ENCODE measurements at regions not wholly inside any gene's neighbourhood (a gene's known extent, or its start where the extent isn't known, plus 50 kb on each side); places are given as distances from the start of the nearest gene placed in this dataset.
"Not testable (repeated sequence)": the region's sequence is repeated elsewhere in the genome, so short reads cannot be mapped to it uniquely, and the experiment has no call there.

DNA sequence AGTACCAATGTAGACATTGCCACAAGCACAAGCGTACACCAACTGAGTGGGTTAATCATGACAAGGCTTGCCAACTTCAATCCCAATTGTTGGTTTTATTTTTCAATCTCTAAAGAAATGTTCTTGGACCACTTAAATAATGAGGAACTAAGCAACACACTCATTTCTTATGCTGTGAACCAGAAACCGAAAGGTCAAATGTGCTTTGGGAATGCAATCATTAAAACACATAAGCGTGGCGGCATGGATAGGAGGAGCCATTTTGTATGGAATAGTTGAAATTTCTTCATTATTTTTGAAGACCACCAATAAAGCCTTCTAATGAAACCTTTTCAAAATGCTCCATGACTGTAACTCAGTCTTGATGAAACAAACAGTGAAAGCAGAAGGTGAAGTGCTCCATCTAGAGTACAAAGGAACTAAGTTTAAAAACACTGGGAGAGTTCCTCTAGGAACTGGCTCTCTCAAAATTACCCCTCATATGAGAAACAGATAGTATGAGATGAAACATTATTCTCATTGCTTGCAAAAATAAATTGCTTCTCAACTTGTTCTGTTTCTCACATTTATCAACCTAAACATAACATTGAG, 113.2 kb upstream of the CHST9 start:
- ATAC-seq (ENCODE audit: poor library complexity) (peak; percentile 67), DNase-seq (no peak)
- intact Hi-C loops (cut with DNase I), result loop anchor here (5.0 kb wide), 1 partner anchor 281 kb away; no protein-coding TSS in a partner anchor

DNA sequence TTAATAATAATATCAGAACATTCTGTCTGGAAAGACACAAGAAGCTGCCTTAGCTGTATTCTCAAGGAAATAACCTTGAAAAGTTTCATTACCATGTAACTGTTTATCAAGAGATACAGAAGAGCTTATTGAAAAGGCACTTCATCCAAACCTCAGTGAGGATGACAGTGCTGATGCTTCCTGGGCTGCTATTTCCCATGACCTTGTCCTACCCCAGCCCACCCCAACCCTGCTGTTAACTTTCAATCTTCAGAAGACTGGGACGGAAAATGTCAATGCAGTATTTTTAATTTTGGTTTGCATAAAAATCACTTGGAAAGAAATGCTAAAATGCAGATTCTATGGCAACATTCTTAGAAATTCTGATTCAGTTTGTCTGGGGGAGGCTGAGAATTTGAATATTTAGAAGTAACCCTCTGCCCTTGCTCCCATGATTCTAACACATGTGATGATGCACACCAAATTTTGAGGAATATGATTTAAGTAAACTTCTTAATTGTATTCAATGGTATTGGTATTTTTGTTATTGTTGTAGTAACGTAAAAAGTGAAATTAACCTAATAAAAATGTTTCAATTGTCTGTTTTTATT, 101.0 kb upstream of the CHST9 start:
- intact Hi-C loops (cut with DNase I); DNase-seq; ATAC-seq (ENCODE audit: poor library complexity): not testable (repeated sequence)

DNA sequence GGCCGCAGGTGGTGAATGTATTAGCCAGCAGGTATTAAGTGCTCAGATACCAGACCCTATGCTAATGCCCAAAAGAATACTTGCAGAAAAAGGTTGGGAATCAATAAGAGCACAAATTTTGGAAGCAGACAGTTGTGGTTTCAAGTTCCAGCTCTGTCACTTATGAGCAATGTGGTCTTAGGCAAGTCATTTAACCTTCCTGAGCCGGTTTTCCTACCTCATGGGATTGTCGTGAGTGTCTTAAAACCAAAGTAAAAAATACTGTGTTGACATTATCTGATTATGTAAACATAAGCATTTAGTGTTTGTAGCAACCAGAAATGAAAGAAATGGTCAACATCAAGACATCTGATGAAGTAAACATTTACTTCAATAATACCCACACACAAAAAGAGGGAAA, 93.0 kb upstream of the CHST9 start:
- ATAC-seq (ENCODE audit: poor library complexity) (no peak), DNase-seq (no peak)
- intact Hi-C loops (cut with DNase I), result no loop called here

GRCh38 chr18:27277554-27277953, 92.4 kb upstream of the CHST9 start:
- DNase-seq (no peak), ATAC-seq (ENCODE audit: poor library complexity) (no peak)
- intact Hi-C loops (cut with DNase I), result no loop called here

- ATAC-seq (ENCODE audit: poor library complexity) (no peak), DNase-seq (no peak)
- intact Hi-C loops (cut with DNase I), result no loop called here
Measured at GRCh38 chr18:27276886-27277285, 91.8 kb upstream of the CHST9 start.

DNA sequence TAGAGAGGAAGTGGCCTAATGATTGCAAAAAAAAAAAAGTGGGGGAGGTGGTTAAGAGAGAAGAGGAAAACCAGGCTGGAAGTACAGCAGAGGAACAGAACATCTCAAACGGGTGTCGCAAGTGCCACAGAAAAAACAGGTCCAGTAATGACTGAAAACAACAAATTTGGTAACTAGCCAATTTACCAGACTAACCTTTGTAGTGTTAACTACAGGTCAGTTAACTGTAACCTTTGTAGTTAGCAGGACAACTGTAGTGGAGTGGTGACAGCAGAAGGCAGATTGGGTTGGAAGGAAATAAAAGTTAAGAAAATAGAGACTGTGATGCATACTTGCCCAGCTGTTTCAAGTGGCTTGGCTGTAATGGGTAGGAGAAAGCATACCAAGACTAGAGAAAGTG, 91.4 kb upstream of the CHST9 start:
- ATAC-seq (ENCODE audit: poor library complexity) (no peak), DNase-seq (no peak)
- intact Hi-C loops (cut with DNase I), result no loop called here

- intact Hi-C loops (cut with DNase I), result no loop called here
- no peak for ATAC-seq (ENCODE audit: poor library complexity)
- DNase-seq, result no peak
Measured at GRCh38 chr18:27274901-27275300, 89.8 kb upstream of the CHST9 start.

- DNase-seq, result no peak
- intact Hi-C loops (cut with DNase I), result no loop called here
- ATAC-seq (ENCODE audit: poor library complexity), result no peak
Measured at GRCh38 chr18:27270508-27270907, 85.4 kb upstream of the CHST9 start.

DNA sequence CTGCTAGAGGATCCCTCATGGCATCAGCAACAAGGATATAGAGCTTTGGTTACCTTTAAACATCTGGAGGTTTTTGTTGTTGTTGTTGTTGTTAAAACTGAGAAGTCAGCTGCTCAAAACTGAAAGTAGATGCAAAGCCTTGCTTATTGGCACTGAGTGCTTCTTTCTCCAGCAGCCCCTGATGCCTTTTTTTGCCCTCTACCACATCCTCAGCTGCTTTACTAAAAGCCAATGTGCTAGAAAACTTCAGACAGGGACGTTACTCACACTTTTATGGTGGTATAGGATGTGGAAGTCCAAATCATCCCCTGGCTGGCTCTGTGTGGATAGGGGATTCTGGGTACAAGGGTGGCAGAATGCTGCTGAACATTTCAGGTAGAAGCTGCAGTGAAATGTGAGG, 78.3 kb upstream of the CHST9 start:
- ATAC-seq (ENCODE audit: poor library complexity), result no peak
- DNase-seq, result no peak
- intact Hi-C loops (cut with DNase I), result no loop called here

GRCh38 chr18:27261769-27262549, 76.9 kb upstream of the CHST9 start:
- intact Hi-C loops (cut with DNase I), result no loop called here
- ATAC-seq (ENCODE audit: poor library complexity) (no peak), DNase-seq (no peak)

DNA sequence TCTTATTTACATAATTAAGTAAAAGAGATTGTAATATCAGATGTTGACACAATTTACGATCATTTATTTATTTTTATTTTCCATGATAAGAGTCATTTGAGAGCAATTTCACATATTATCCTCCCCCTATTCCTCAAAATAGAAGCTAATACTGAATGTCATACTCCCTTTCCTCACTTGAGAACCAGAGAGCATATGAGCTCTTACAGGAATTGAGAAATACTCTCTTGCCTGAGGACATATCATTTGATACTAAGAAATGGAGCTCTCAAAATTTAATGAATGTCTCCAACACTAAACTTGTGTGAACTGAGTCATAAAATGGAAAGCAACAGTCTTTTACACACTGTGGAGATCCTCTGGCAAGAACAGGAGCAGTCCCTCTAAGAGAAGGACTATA, 68.5 kb upstream of the CHST9 start:
- DNase-seq, result no peak
- intact Hi-C loops (cut with DNase I), result no loop called here
- ATAC-seq (ENCODE audit: poor library complexity), result no peak

GRCh38 chr18:27250471-27250870, 65.4 kb upstream of the CHST9 start:
- ATAC-seq (ENCODE audit: poor library complexity) (no peak), DNase-seq (no peak)
- intact Hi-C loops (cut with DNase I), result no loop called here

- intact Hi-C loops (cut with DNase I), result no loop called here
- ATAC-seq (ENCODE audit: poor library complexity) (no peak), DNase-seq (no peak)
Measured at GRCh38 chr18:27249933-27250332, 64.8 kb upstream of the CHST9 start.

DNA sequence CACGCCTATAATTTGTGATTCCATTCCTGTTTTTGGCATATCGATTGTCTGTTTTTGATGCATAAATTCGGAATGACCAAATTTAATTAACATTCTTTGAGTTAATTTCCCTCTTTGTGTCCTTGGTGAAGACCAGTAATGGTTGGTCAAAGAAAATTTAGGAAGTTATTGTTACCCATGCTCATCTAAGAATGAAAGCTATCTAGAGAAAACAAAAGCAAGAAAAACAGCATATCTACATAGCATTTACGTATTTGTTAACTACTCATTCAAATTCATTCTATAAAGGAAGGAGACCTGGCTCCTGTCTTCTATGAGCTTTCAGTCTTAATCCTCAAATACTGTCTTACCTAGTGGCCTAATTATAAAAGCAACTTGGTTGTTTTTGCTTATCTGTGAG, 59.2 kb upstream of the CHST9 start:
- DNase-seq (no peak), ATAC-seq (ENCODE audit: poor library complexity) (no peak)
- intact Hi-C loops (cut with DNase I), result no loop called here

DNA sequence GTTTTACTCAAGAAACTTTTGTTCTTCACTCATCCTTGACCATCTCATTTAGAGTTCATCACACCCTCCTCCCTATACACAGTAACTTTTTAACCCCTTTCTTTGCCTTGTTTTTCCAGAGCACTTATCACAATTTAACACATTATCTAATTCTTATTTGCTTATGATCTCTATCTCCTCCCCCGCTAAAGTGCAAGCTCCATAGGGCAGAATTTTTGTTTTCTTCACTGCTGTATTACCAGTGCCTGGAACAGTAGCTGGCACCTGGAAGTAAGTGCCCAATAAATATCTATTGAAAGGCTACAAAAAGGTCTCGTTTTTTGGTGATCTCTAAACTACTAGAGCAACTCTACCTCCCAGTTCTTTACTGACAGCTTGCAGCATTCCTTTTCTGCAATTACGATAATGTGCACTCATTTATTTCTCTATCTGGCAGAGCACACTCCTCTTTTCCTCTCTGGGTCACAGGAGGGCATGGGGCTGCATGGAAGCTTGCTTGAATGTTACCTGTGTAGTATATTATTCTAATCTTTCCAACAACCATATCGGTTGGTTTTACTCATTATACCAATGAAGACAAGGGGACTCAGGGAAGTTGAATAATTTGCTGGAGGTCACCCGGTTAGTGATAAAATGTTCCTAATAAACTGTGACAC, 57.4 kb upstream of the CHST9 start:
- intact Hi-C loops (cut with DNase I), result no loop called here
- no peak for DNase-seq
- ATAC-seq (ENCODE audit: poor library complexity), result no peak

DNA sequence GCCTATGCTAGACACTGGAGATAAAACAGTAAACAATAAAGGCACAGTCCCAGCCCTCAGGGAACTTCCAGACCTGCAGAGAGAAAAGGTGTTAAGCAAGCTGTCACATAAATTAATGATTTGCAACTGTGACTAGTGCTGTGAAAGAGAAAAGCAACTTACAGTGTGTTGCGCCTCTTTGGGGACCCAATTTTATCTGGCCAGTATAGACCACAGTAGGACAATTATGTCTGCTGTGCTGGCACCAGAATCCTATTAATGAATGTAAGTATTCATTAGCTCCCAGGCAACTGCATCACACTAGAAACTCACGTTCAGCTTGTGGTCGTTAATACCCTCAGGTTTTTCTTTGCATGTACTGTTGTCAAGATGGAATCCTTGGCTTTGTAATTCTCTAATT, 55.3 kb upstream of the CHST9 start:
- ATAC-seq (ENCODE audit: poor library complexity) (no peak), DNase-seq (no peak)
- intact Hi-C loops (cut with DNase I), result no loop called here

DNA sequence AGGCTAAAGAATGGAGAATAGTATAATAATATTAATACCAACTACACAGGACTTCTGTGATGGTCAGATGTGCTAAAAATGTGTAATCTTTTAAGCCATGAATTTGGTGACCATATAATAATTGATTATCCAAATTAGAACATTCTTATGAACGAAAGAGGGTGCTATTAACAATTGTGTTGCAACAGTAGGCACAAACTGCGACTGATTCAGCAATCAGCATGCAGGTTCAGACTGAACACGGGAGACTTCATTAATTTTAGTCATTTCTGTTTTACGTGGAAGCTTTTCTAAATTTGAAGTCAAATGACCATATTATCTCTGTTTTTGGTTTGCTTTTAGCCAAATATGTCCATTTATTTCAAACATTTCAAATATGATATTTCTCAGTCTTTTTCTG, 54.6 kb upstream of the CHST9 start:
- ATAC-seq (ENCODE audit: poor library complexity) (no peak), DNase-seq (no peak)
- intact Hi-C loops (cut with DNase I), result no loop called here

DNA sequence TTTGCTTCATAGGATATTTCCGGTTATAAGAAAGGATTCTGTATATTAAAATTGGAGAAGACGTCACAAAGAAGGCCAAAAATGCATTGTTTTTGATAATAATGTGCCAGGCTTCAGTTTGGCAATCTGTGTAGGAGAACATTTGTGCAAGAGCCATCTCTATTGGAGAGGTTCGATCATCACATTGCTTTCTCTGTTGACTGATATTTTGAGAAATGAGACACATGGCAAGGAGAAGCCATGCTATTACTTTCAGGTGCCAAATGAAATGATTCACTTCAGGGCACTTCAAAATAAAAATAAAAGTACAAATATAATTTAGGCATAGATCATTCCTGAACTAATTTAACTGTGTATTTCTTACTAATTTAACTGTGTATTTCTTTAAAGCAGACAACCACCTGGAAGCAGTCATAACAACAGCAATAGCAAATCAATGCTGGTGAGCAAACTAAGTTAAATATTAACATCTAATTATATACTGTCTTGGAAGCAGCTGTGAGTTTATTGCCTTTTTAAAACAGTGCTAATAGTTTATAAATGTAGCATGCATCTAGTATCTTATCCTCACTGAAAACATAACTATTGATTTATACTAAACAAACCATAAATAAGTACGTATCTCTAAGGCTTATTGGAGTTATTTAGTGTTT, 50.2 kb upstream of the CHST9 start:
- DNase-seq, result no peak
- intact Hi-C loops (cut with DNase I), result no loop called here
- ATAC-seq (ENCODE audit: poor library complexity), result no peak
